ENCODE measurements at regions not wholly inside any gene's neighbourhood (a gene's known extent, or its start where the extent isn't known, plus 50 kb on each side); places are given as distances from the start of the nearest gene placed in this dataset.

GRCh38 chr15:46456456-46456855, 821.6 kb downstream of the SQOR start:
- ATAC-seq (no peak), FAIRE-seq (no peak), DNase-seq (ENCODE audit: low read depth in 1 of 2, low spot score in 1 of 2) (no peak)
- WGBS (ENCODE audit: missing lambda C conversion rate), result 15% methylated on average over 2 of the region's 2 CpGs
- Histone ChIP-seq H3K4me3 (no peak overlapping the region), H3K27ac (no peak overlapping the region), H3K9me3 (no peaks in the 10 kb centered on the region), H3K4me2 (no peak overlapping the region), H3K4me1 (no peaks in the 10 kb centered on the region)
- ChIA-PET POLR2A (no interaction called here), CTCF (no interaction called here)
- TF ChIP-seq MAX (IDR thresholded peaks at IDR 0.05) (no peak), RCOR1 (IDR thresholded peaks at IDR 0.05; ENCODE audit: low read depth, low read length) (no peak), FOSL2 (IDR thresholded peaks at IDR 0.05) (no peak), FOSL2 (CRISPR knock-in tag; IDR thresholded peaks at IDR 0.05) (no peak), MYC (IDR thresholded peaks at IDR 0.05; ENCODE audit: borderline replicate concordance, low read length) (no peak), ATOH8 (CRISPR knock-in tag; IDR thresholded peaks at IDR 0.05; ENCODE audit: low read depth) (no peak), RNF2 (IDR thresholded peaks at IDR 0.05; ENCODE audit: borderline replicate concordance, low read depth) (no peak), HOXB5 (CRISPR knock-in tag; IDR thresholded peaks at IDR 0.05) (no peak), ELK1 (IDR thresholded peaks at IDR 0.05; ENCODE audit: low read depth, low read length) (no peak), FOSB (CRISPR knock-in tag; IDR thresholded peaks at IDR 0.05) (no peak), EP300 (IDR thresholded peaks at IDR 0.05) (no peak), JUNB (IDR thresholded peaks at IDR 0.05) (no peak)

- Histone ChIP-seq H3K9me3 (no peaks in the 10 kb centered on the region), H3K27ac (no peak overlapping the region), H3K4me1 (no peaks in the 10 kb centered on the region), H3K4me3 (no peak overlapping the region), H3K4me2 (no peak overlapping the region)
- no peak for TF ChIP-seq NFE2L2 (conservative IDR thresholded peaks at IDR 0.05; ENCODE audit: low read length)
- TF ChIP-seq USF2 (IDR thresholded peaks at IDR 0.05), result no peak
- no peak for TF ChIP-seq SMC3 (IDR thresholded peaks at IDR 0.05)
- no peak for TF ChIP-seq BHLHE40 (IDR thresholded peaks at IDR 0.05; ENCODE audit: low read depth, low read length)
- TF ChIP-seq EHF (CRISPR knock-in tag; IDR thresholded peaks at IDR 0.05), result no peak
- TF ChIP-seq RARB (CRISPR knock-in tag; IDR thresholded peaks at IDR 0.05), result no peak
- no peak for TF ChIP-seq HOXB5 (CRISPR knock-in tag; IDR thresholded peaks at IDR 0.05)
- TF ChIP-seq JUN (IDR thresholded peaks at IDR 0.05), result no peak
- no peak for TF ChIP-seq KDM1A (IDR thresholded peaks at IDR 0.05; ENCODE audit: low read depth)
- no peak for TF ChIP-seq CTCF (IDR thresholded peaks at IDR 0.05)
- TF ChIP-seq MAFK (IDR thresholded peaks at IDR 0.05; ENCODE audit: partially characterized antibody), result no peak
- no peak for TF ChIP-seq TFCP2L1 (CRISPR knock-in tag; IDR thresholded peaks at IDR 0.05)
- no peak for TF ChIP-seq CBX8 (IDR thresholded peaks at IDR 0.05)
- TF ChIP-seq MAX (IDR thresholded peaks at IDR 0.05), result no peak
- TF ChIP-seq ZFP36 (IDR thresholded peaks at IDR 0.05; ENCODE audit: borderline replicate concordance, partially characterized antibody), result no peak
- TF ChIP-seq MYC (IDR thresholded peaks at IDR 0.05; ENCODE audit: borderline replicate concordance, low read length), result no peak
- no peak for TF ChIP-seq RAD21 (conservative IDR thresholded peaks at IDR 0.05 in 1 of 2, IDR thresholded peaks at IDR 0.05 in 1 of 2)
- no peak for TF ChIP-seq REST (IDR thresholded peaks at IDR 0.05)
- ChIA-PET CTCF (no interaction called here), POLR2A (no interaction called here)
- FAIRE-seq (no peak), DNase-seq (ENCODE audit: low read depth in 1 of 2, low spot score in 1 of 2) (no peak), ATAC-seq (no peak)
- WGBS (ENCODE audit: missing lambda C conversion rate), result 4% methylated on average over 12 of the region's 12 CpGs
Measured at GRCh38 chr15:46460431-46461094, 825.7 kb downstream of the SQOR start.

Data from A549 (cell line).